GM23338 (cell line): ENCODE measurements at regions not wholly inside any gene's neighbourhood (a gene's known extent, or its start where the extent isn't known, plus 50 kb on each side); places are given as distances from the start of the nearest gene placed in this dataset.

Experiments used
- ZNF331 ChIP-seq: fragments of 250-450 bp; sonication (Bioruptor Pico); IDR thresholded peaks from 2 replicates; pipeline ENCODE4 v1.5.0; 2020; ENCODE audit warnings: low read depth, mild to moderate bottlenecking, moderate library complexity
- TF ChIP-seq, protein P1 (sequence below): IDR thresholded peaks from one replicate; pipeline ENCODE4 v1.6.1; 2018; ENCODE audit warnings: antibody characterized with exemption; ENCODE audit not compliant: unreplicated experiment
- TF ChIP-seq, protein P2 (sequence below), 2 experiments: fragments of 200-600 bp in 1 of 2; sonication (generic) in 1 of 2; conservative IDR thresholded peaks; 2 replicates each; pipeline versions ENCODE4 v1.5.1 to v1.6.1; 2016 to 2017; ENCODE audit warnings: antibody characterized with exemption in 2 of 2, low read depth in 2 of 2, mild to moderate bottlenecking in 2 of 2, moderate library complexity in 1 of 2
- TF ChIP-seq, protein P3 (sequence below): IDR thresholded peaks from 2 replicates; pipeline ENCODE4 v1.6.1; 2016; ENCODE audit warnings: antibody characterized with exemption

DNA sequence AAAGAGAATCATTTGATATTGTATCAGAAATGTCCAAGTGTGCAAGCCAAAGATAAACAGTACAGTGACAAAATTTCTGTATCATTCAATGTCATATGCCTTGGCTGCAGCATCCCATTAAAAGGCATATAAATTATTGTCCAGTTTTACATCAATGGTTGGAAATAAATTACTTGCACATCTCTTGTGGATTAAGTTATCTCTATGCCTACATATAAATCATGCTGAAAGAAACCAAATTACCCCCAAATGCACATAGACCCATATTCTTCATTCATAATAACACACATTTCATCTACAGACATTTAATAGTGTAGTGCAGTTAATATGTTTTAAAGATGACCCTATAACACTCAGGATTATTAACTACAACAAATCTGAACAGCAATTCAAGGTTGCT, 1415.7 kb upstream of the PCDH9 start:
- TF ChIP-seq, protein P1, sequence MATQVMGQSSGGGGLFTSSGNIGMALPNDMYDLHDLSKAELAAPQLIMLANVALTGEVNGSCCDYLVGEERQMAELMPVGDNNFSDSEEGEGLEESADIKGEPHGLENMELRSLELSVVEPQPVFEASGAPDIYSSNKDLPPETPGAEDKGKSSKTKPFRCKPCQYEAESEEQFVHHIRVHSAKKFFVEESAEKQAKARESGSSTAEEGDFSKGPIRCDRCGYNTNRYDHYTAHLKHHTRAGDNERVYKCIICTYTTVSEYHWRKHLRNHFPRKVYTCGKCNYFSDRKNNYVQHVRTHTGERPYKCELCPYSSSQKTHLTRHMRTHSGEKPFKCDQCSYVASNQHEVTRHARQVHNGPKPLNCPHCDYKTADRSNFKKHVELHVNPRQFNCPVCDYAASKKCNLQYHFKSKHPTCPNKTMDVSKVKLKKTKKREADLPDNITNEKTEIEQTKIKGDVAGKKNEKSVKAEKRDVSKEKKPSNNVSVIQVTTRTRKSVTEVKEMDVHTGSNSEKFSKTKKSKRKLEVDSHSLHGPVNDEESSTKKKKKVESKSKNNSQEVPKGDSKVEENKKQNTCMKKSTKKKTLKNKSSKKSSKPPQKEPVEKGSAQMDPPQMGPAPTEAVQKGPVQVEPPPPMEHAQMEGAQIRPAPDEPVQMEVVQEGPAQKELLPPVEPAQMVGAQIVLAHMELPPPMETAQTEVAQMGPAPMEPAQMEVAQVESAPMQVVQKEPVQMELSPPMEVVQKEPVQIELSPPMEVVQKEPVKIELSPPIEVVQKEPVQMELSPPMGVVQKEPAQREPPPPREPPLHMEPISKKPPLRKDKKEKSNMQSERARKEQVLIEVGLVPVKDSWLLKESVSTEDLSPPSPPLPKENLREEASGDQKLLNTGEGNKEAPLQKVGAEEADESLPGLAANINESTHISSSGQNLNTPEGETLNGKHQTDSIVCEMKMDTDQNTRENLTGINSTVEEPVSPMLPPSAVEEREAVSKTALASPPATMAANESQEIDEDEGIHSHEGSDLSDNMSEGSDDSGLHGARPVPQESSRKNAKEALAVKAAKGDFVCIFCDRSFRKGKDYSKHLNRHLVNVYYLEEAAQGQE, result no peak
- TF ChIP-seq, protein P2, sequence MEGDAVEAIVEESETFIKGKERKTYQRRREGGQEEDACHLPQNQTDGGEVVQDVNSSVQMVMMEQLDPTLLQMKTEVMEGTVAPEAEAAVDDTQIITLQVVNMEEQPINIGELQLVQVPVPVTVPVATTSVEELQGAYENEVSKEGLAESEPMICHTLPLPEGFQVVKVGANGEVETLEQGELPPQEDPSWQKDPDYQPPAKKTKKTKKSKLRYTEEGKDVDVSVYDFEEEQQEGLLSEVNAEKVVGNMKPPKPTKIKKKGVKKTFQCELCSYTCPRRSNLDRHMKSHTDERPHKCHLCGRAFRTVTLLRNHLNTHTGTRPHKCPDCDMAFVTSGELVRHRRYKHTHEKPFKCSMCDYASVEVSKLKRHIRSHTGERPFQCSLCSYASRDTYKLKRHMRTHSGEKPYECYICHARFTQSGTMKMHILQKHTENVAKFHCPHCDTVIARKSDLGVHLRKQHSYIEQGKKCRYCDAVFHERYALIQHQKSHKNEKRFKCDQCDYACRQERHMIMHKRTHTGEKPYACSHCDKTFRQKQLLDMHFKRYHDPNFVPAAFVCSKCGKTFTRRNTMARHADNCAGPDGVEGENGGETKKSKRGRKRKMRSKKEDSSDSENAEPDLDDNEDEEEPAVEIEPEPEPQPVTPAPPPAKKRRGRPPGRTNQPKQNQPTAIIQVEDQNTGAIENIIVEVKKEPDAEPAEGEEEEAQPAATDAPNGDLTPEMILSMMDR (conservative IDR thresholded peaks at IDR 0.05; ENCODE audit: low read depth in 2 of 2), result no peak
- TF ChIP-seq, protein P3, sequence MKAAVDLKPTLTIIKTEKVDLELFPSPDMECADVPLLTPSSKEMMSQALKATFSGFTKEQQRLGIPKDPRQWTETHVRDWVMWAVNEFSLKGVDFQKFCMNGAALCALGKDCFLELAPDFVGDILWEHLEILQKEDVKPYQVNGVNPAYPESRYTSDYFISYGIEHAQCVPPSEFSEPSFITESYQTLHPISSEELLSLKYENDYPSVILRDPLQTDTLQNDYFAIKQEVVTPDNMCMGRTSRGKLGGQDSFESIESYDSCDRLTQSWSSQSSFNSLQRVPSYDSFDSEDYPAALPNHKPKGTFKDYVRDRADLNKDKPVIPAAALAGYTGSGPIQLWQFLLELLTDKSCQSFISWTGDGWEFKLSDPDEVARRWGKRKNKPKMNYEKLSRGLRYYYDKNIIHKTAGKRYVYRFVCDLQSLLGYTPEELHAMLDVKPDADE, result no peak
- TF ChIP-seq ZNF331 (CRISPR knock-in tag), result no peak
